WERI-Rb-1 (cell line): ENCODE measurements at regions not wholly inside any gene's neighbourhood (a gene's known extent, or its start where the extent isn't known, plus 50 kb on each side); places are given as distances from the start of the nearest gene placed in this dataset.

Source experiments
- DNase-seq: peaks from one replicate; pipeline ENCODE4 v3.0.0-alpha.2; 2020
- H3K27ac ChIP-seq: fragments of 250-450 bp; sonication (Bioruptor Pico); 2 replicates; pipeline ENCODE4 v1.5.1; 2020; ENCODE audit warnings: mild to moderate bottlenecking, moderate library complexity
- H3K27me3 ChIP-seq: fragments of 250-450 bp; sonication (Bioruptor Pico); 2 replicates; pipeline ENCODE4 v1.5.1; 2021; ENCODE audit warnings: mild to moderate bottlenecking, low read depth, moderate library complexity; ENCODE audit not compliant: insufficient read depth, severe bottlenecking
- H3K36me3 ChIP-seq: fragments of 250-450 bp; sonication (Bioruptor Pico); 2 replicates; pipeline ENCODE4 v1.5.1; 2020; ENCODE audit warnings: mild to moderate bottlenecking, moderate library complexity
- H3K4me3 ChIP-seq: 2 replicates; pipeline ENCODE4 v1.5.1; 2011; ENCODE audit warnings: low read depth, mild to moderate bottlenecking, control low read depth, low read length
- H3K9me3 ChIP-seq: fragments of 250-450 bp; sonication (Bioruptor Pico); 2 replicates; pipeline ENCODE4 v1.5.1; 2021; ENCODE audit warnings: mild to moderate bottlenecking, moderate library complexity; ENCODE audit not compliant: severe bottlenecking
- CTCF ChIP-seq: IDR thresholded peaks from 2 replicates; pipeline ENCODE4 v1.5.1; 2011; ENCODE audit warnings: low read depth, mild to moderate bottlenecking, control low read depth, inconsistent platforms, low read length

DNA sequence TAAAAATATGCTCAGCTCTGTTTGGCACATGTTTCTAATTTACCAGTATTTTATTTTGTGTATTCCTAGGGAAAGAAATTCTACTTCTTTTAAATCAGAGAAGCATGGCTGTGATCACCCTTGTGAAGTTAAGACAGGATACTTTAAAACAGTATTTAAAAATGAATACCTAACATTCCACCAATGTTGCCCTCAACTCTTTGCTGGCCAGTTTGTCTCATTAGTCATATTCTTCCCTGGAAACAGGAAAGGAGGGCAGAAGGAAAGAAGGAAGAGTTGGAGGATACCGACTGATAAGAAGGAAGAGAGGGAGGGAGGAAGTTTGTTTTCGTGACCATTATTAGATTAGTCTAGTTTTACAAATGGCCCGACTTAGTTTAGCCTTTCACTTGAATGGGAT, 137.4 kb downstream of the PLK2 start:
- no peak overlapping the region for H3K27ac ChIP-seq
- DNase-seq, result no peak
- H3K36me3 ChIP-seq, result no peaks in the 10 kb centered on the region
- TF ChIP-seq CTCF, result no peak
- H3K9me3 ChIP-seq, result no peaks in the 10 kb centered on the region
- no peak overlapping the region for H3K4me3 ChIP-seq
- H3K27me3 ChIP-seq, result no peaks in the 10 kb centered on the region

- H3K27ac ChIP-seq, result no peak overlapping the region
- no peaks in the 10 kb centered on the region for H3K27me3 ChIP-seq
- no peak for TF ChIP-seq CTCF
- no peak overlapping the region for H3K4me3 ChIP-seq
- no peak for DNase-seq
- H3K9me3 ChIP-seq, result no peaks in the 10 kb centered on the region
- H3K36me3 ChIP-seq, result no peaks in the 10 kb centered on the region
Observed at GRCh38 chr5:58318468-58318867, 141.4 kb downstream of the PLK2 start.

- DNase-seq, result no peak
- Histone ChIP-seq H3K4me3 (no peak overlapping the region), H3K9me3 (no peaks in the 10 kb centered on the region), H3K27ac (no peak overlapping the region), H3K27me3 (no peaks in the 10 kb centered on the region), H3K36me3 (no peaks in the 10 kb centered on the region)
- TF ChIP-seq CTCF, result no peak
Observed at GRCh38 chr5:58317808-58318207, 142.1 kb downstream of the PLK2 start.

- no peaks in the 10 kb centered on the region for H3K36me3 ChIP-seq
- TF ChIP-seq CTCF, result no peak
- H3K4me3 ChIP-seq, result no peak overlapping the region
- no peak overlapping the region for H3K27ac ChIP-seq
- no peaks in the 10 kb centered on the region for H3K9me3 ChIP-seq
- DNase-seq, result no peak
- H3K27me3 ChIP-seq, result no peaks in the 10 kb centered on the region
Observed at GRCh38 chr5:58317009-58317408, 142.9 kb downstream of the PLK2 start.

DNA sequence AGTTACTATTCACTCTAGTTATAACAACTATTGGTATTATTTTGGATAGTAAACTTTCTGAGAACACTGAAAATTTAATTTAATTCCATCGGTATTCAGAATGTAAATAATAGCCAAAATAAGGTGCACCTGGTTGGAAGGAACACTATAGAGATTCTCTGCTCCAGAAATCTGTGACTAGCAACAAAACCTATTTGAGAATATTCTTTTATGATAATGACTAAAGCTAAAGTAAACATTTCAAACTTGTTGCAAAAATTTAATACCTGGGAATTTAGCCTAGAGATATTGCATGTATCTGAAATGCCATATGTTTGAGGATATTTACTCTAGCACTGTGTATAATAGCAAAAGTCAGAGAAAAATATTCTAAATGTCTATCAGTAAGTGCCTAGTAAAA, 144.1 kb downstream of the PLK2 start:
- TF ChIP-seq CTCF, result no peak
- Histone ChIP-seq H3K27ac (no peak overlapping the region), H3K27me3 (no peaks in the 10 kb centered on the region), H3K36me3 (no peaks in the 10 kb centered on the region), H3K4me3 (no peak overlapping the region), H3K9me3 (no peaks in the 10 kb centered on the region)
- no peak for DNase-seq

- Histone ChIP-seq H3K4me3 (no peak overlapping the region), H3K27ac (no peak overlapping the region), H3K27me3 (no peaks in the 10 kb centered on the region), H3K36me3 (no peaks in the 10 kb centered on the region), H3K9me3 (no peaks in the 10 kb centered on the region)
- TF ChIP-seq CTCF, result no peak
- DNase-seq, result no peak
Observed at GRCh38 chr5:58314356-58315210, 145.3 kb downstream of the PLK2 start.
